PC-3 (cell line): ENCODE measurements at regions not wholly inside any gene's neighbourhood (a gene's known extent, or its start where the extent isn't known, plus 50 kb on each side); places are given as distances from the start of the nearest gene placed in this dataset.

Experiments
- EZH2 ChIP-seq: fragments of 300-600 bp; sonication (generic); IDR thresholded peaks from one replicate; pipeline ENCODE4 v1.6.1; 2017; ENCODE audit warnings: antibody characterized with exemption, mild to moderate bottlenecking, low read length; ENCODE audit not compliant: unreplicated experiment
- TF ChIP-seq, protein P1 (sequence below): fragments of 300-600 bp; sonication (generic); conservative IDR thresholded peaks from 2 replicates; pipeline ENCODE4 v1.5.1; 2017; ENCODE audit warnings: antibody characterized with exemption, low read depth, mild to moderate bottlenecking, low read length

DNA sequence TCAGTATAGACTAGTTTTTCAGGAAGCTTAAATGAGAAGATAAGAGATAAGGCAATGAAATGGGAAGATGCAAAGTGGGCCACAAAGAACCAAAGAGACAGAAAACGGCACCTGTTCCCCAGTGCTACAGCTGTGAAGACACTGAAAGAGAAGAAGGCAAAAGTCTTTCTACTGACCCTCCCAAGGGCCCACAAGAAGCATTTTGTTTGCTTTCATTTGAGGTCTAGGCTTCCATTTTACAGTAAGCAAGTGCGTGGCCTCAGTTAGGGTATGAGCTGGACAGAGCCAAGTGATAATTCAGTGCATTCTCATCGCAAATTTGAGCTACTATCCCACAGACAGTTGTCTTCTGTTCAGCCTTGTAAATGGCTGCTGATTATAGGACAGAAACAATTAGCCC lies 53.4 kb upstream of the STK17B start:
- TF ChIP-seq, protein P1, sequence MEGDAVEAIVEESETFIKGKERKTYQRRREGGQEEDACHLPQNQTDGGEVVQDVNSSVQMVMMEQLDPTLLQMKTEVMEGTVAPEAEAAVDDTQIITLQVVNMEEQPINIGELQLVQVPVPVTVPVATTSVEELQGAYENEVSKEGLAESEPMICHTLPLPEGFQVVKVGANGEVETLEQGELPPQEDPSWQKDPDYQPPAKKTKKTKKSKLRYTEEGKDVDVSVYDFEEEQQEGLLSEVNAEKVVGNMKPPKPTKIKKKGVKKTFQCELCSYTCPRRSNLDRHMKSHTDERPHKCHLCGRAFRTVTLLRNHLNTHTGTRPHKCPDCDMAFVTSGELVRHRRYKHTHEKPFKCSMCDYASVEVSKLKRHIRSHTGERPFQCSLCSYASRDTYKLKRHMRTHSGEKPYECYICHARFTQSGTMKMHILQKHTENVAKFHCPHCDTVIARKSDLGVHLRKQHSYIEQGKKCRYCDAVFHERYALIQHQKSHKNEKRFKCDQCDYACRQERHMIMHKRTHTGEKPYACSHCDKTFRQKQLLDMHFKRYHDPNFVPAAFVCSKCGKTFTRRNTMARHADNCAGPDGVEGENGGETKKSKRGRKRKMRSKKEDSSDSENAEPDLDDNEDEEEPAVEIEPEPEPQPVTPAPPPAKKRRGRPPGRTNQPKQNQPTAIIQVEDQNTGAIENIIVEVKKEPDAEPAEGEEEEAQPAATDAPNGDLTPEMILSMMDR = no peak
- TF ChIP-seq EZH2 = no peak
